K562 (cell line): ENCODE measurements at regions not wholly inside any gene's neighbourhood (a gene's known extent, or its start where the extent isn't known, plus 50 kb on each side); places are given as distances from the start of the nearest gene placed in this dataset.

ENCODE experiments used
- ATAC-seq: fragments of 200-7000 bp; cut with Tn5 transposase; 3 replicates; pipeline ENCODE4 v1.9.1; 2020; ENCODE audit warnings: moderate library complexity
- BruUV-seq: library from RNA; stranded (reverse); fragments of 400-500 nt; replicated peaks from 2 replicates; lab custom pipeline; 2021; lab: Mats Ljungman, UMichigan
- CTCF ChIA-PET: fragments of 300-600 bp; formaldehyde crosslinking; extraction: SDS; loops from one replicate; lab custom pipeline; 2021; ENCODE audit warnings: low intra/inter-chr PET ratio; lab: Yijun Ruan, JAX
- POLR2A ChIA-PET: fragments of 300-600, 350-650 bp; sonication (Branson Sonifier 250); formaldehyde crosslinking; extraction: SDS; loops from one replicate; lab custom pipeline; 2021; ENCODE audit warnings: antibody characterized with exemption, inconsistent platforms; lab: Yijun Ruan, JAX
- DNase-seq, 4 experiments: peaks; one replicate each; pipeline versions ENCODE4 v3.0.0 to v3.0.0-alpha.2; 2011 to 2018; ENCODE audit warnings: low spot score in 3 of 4, mixed read lengths in 3 of 4; ENCODE audit errors: extremely low read depth in 1 of 4
- FAIRE-seq: peaks from 2 replicates; lab custom pipeline; 2011; peaks lifted over from hg19 to GRCh38; lab: Jason Lieb, UNC
- H2AFZ ChIP-seq: 2 replicates; pipeline ENCODE4 v1.6.0; 2011; ENCODE audit warnings: low read depth, low read length, control low read depth, inconsistent platforms
- H3K27ac ChIP-seq: fragments of 200-600 bp; 3 replicates; pipeline ENCODE4 v1.8.0; 2011; ENCODE audit warnings: low read depth, mild to moderate bottlenecking, control low read depth, inconsistent platforms, low read length, moderate library complexity, mixed read lengths; ENCODE audit errors: extremely low read depth
- H3K27me3 ChIP-seq, 2 experiments: fragments of 300-600 bp in 1 of 2; 2 replicates in 1 of 2; 3 replicates in 1 of 2; pipeline versions ENCODE4 v1.6.0 to v1.8.0; 2011; ENCODE audit warnings: inconsistent platforms in 2 of 2, low read length in 2 of 2, mild to moderate bottlenecking in 1 of 2, mixed read lengths in 1 of 2, moderate library complexity in 1 of 2; ENCODE audit not compliant: control insufficient read depth in 2 of 2, insufficient read depth in 2 of 2
- H3K36me3 ChIP-seq: fragments of 300-600 bp; 3 replicates; pipeline ENCODE4 v1.8.0; 2011; ENCODE audit warnings: mild to moderate bottlenecking, low read length, inconsistent platforms; ENCODE audit not compliant: control insufficient read depth, insufficient read depth
- H3K4me1 ChIP-seq, 2 experiments: fragments of 200-600 bp in 1 of 2; replicated peaks in 1 of 2; 2 replicates in 1 of 2; 3 replicates in 1 of 2; pipeline versions ENCODE4 v1.5.1 to v1.8.0; 2011; ENCODE audit warnings: inconsistent platforms in 2 of 2, low read length in 2 of 2, mild to moderate bottlenecking in 1 of 2, mixed read lengths in 1 of 2, moderate library complexity in 1 of 2; ENCODE audit not compliant: control insufficient read depth in 2 of 2, insufficient read depth in 2 of 2
- H3K4me2 ChIP-seq: 2 replicates; pipeline ENCODE4 v1.6.1; 2011; ENCODE audit warnings: low read length, control low read depth, inconsistent platforms, mixed read lengths; ENCODE audit not compliant: insufficient read depth
- H3K4me3 ChIP-seq: fragments of 200-600 bp; sonication (generic), shearing (Covaris generic); 2 replicates; pipeline ENCODE4 v1.5.1; 2016; ENCODE audit warnings: control low read depth, inconsistent platforms
- H3K79me2 ChIP-seq: fragments of 200-600 bp; 3 replicates; pipeline ENCODE4 v1.8.0; 2011; ENCODE audit warnings: low read length, inconsistent platforms; ENCODE audit not compliant: control insufficient read depth, insufficient read depth
- H3K9ac ChIP-seq, 2 experiments: 2 replicates each; pipeline versions ENCODE4 v1.6.0 to v1.6.1; 2011; ENCODE audit warnings: low read depth in 2 of 2, low read length in 2 of 2, control low read depth in 1 of 2, inconsistent platforms in 1 of 2, mild to moderate bottlenecking in 1 of 2, mixed read lengths in 1 of 2; ENCODE audit not compliant: insufficient read depth in 1 of 2
- H3K9me1 ChIP-seq: one replicate; pipeline ENCODE4 v1.6.0; 2011; ENCODE audit warnings: inconsistent platforms, mild to moderate bottlenecking, low read length, moderate library complexity; ENCODE audit not compliant: control insufficient read depth, insufficient read depth
- H3K9me3 ChIP-seq: replicated peaks from 2 replicates; pipeline ENCODE4 v1.5.1; 2011; ENCODE audit warnings: low read depth, low read length, inconsistent platforms; ENCODE audit not compliant: control insufficient read depth, insufficient read depth
- H4K20me1 ChIP-seq: replicated peaks from 2 replicates; pipeline ENCODE4 v1.6.1; 2011; ENCODE audit warnings: low read length, inconsistent platforms, mixed read lengths; ENCODE audit not compliant: control insufficient read depth, insufficient read depth
- BCL6 ChIP-seq: fragments of 250-450 bp; sonication (Bioruptor Pico); IDR thresholded peaks from 2 replicates; pipeline ENCODE4 v1.4.0; 2020
- CBX1 ChIP-seq: sonication (generic); IDR thresholded peaks from 2 replicates; pipeline ENCODE4 v1.6.1; 2016; ENCODE audit warnings: antibody characterized with exemption, low read depth, mild to moderate bottlenecking
- ESRRB ChIP-seq: fragments of 250-450 bp; sonication (Bioruptor Pico); IDR thresholded peaks from 2 replicates; pipeline ENCODE4 v1.5.0; 2020; ENCODE audit warnings: mild to moderate bottlenecking, moderate library complexity, borderline replicate concordance
- GTF2E2 ChIP-seq: fragments of 200-800 bp; sonication (Bioruptor generic); IDR thresholded peaks from 2 replicates; pipeline ENCODE4 v1.6.1; 2016; ENCODE audit warnings: missing genetic modification characterization, missing compliant biosample characterization
- JUND ChIP-seq, 2 experiments: IDR thresholded peaks; 2 replicates in 1 of 2; 3 replicates in 1 of 2; pipeline ENCODE4 v1.6.1; 2011; ENCODE audit warnings: borderline replicate concordance in 2 of 2, low read depth in 2 of 2, low read length in 2 of 2, improper control_type of control experiment in 1 of 2, missing biosample characterization in 1 of 2, missing genetic modification characterization in 1 of 2, missing genetic modification reagents in 1 of 2
- KDM5B ChIP-seq: fragments of 200-600 bp; sonication (generic); IDR thresholded peaks from 2 replicates; pipeline ENCODE4 v1.6.1; 2012; ENCODE audit warnings: low read depth, mild to moderate bottlenecking, moderate library complexity, low read length, control low read depth, inconsistent platforms; ENCODE audit not compliant: insufficient replicate concordance
- MEIS2 ChIP-seq: fragments of 450-650 bp; IDR thresholded peaks from 2 replicates; pipeline ENCODE4 v1.6.1; 2014; ENCODE audit warnings: mild to moderate bottlenecking; ENCODE audit not compliant: partially characterized antibody
- WGBS: fragments of 100-300 bp; shearing (Covaris generic); methylation state at CpG from one replicate; pipeline ENCODE4 v1.1.6; 2016; ENCODE audit warnings: low coverage, mixed read lengths; ENCODE audit not compliant: insufficient coverage; ENCODE audit errors: missing lambda C conversion rate; 5-methylcytosine and 5-hydroxymethylcytosine counted together
- in situ Hi-C: fragments of 300-500 bp; cut with MboI; formaldehyde crosslinking; loops from 4 replicates; pipeline ENCODE4 v1.15.0; 2018; ENCODE audit warnings: inconsistent platforms, mixed read lengths
- intact Hi-C: fragments of 100-400 bp; cut with micrococcal nuclease; formaldehyde crosslinking; loops from 2 replicates; pipeline ENCODE4 v1.14.2; 2022
- TF ChIP-seq, protein P1 (sequence below): sonication (generic); formaldehyde crosslinking; IDR thresholded peaks from 2 replicates; pipeline ENCODE4 v1.8.0; 2022; ENCODE audit warnings: mild to moderate bottlenecking, missing genetic modification reagents
- TF ChIP-seq, protein P2 (sequence below): fragments of 250-450 bp; sonication (Bioruptor Pico); IDR thresholded peaks from 2 replicates; pipeline ENCODE4 v1.5.0; 2021
- TF ChIP-seq, protein P3 (sequence below): fragments of 250-450 bp; sonication (Bioruptor Pico); IDR thresholded peaks from 2 replicates; pipeline ENCODE4 v1.5.0; 2021; ENCODE audit warnings: mild to moderate bottlenecking, moderate library complexity

DNA sequence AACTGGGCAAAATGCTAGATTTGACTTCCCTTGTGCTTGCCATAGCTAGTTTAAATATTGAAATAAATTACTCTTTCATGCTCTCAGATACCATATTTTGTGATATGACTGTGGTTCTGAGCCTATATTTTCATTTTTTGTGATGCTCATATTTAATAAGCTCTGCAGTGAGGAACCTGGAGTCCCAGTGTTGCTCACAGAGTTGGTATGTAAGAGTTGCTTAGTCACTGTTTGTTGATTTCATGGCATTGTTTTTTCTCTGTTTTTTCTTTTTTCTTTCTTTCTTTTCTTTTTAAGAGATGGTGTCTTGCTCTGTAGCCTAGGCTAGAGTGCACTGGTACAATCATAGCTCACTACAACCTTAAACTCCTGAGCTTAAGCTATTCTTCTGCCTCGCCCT is 750.5 kb upstream of the TMEM132C start:
- ATAC-seq (no peak), DNase-seq (no peak), FAIRE-seq (no peak)
- Histone ChIP-seq H3K79me2 (no peaks in the 10 kb centered on the region), H4K20me1 (no peaks in the 10 kb centered on the region), H2AFZ (no peak overlapping the region), H3K27me3 (no peaks in the 10 kb centered on the region), H3K9me1 (no peaks in the 10 kb centered on the region), H3K4me2 (no peak overlapping the region), H3K27ac (no peak overlapping the region), H3K9ac (no peak overlapping the region), H3K9me3 (0 out of 2 replicates have a peak, but pooled peaks cover 2% of the 10 kb centered on the region), H3K4me3 (no peak overlapping the region), H3K4me1 (no peaks in the 10 kb centered on the region), H3K36me3 (no peaks in the 10 kb centered on the region)
- 0% methylated on average over 1 of the region's 1 CpG for WGBS
- BruUV-seq, result no TSS peak
- TF ChIP-seq BCL6, result no peak
- TF ChIP-seq JUND (IDR thresholded peaks at IDR 0.05; ENCODE audit: borderline replicate concordance, low read depth, low read length), result no peak
- no peak for TF ChIP-seq JUND (tag; IDR thresholded peaks at IDR 0.05; ENCODE audit: borderline replicate concordance, low read depth, low read length)
- TF ChIP-seq, protein P1, sequence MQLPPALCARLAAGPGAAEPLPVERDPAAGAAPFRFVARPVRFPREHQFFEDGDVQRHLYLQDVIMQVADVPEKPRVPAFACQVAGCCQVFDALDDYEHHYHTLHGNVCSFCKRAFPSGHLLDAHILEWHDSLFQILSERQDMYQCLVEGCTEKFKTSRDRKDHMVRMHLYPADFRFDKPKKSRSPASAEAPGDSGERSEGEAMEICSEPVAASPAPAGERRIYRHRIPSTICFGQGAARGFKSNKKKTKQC (CRISPR knock-in tag), result no peak
- no peak for TF ChIP-seq CBX1
- TF ChIP-seq, protein P2, sequence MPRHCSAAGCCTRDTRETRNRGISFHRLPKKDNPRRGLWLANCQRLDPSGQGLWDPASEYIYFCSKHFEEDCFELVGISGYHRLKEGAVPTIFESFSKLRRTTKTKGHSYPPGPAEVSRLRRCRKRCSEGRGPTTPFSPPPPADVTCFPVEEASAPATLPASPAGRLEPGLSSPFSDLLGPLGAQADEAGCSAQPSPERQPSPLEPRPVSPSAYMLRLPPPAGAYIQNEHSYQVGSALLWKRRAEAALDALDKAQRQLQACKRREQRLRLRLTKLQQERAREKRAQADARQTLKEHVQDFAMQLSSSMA, result no peak
- no peak for TF ChIP-seq MEIS2
- TF ChIP-seq, protein P3, sequence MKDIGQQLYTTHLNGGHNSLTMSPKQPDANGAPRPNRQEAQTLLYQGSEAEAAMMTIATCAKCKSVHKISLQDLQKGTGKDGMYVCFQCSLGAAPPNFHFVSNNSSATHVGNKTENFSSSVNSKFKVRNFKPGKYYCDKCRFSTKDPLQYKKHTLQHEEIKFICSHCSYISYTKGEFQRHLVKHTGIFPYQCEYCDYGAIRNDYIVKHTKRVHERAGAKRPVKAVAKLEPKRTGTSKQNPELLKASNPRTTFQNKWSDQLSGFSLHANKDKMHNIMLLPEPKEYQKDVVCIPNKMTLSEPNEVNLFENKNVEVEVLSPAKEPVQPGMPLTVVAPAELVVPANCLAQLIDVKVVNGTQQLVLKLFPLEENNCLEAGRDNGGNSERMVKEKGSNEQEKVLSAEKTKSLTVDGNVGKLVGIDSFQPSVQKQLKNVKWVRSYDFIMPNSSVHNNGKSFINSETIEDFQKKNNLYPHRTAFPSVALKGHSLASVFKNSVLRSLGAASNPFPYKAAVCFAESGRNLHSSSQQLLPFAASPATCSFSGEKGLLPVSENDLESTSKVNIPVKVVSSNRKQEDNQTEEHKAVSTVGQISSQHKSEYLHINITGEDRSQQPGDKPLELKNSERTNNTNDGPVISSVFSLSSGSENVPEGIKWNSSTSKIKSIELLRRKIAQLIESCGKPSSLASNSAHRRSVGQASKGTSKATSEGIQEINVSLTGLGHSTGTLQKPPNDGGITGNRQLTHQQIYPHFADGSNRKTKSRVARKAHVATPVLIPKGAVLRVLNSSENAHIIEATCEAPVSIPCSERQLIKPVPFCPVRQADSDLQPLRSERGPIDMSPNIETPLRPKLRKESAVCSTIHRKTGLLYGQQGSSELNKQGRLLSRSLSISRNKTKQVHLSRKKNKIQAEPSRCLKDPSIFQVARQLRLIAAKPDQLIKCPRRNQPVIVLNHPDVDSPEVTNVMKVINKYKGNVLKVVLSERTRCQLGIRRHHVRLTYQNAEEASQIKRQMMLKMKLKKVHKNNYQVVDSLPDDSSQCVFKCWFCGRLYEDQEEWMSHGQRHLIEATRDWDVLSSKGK (CRISPR knock-in tag), result no peak
- TF ChIP-seq KDM5B, result no peak
- no peak for TF ChIP-seq GTF2E2 (tag)
- no peak for TF ChIP-seq ESRRB (CRISPR knock-in tag)
- in situ Hi-C loops (no loop called here), intact Hi-C loops (no loop called here)
- ChIA-PET CTCF (no interaction called here), POLR2A (no interaction called here)
